WERI-Rb-1 (cell line): ENCODE measurements at regions not wholly inside any gene's neighbourhood (a gene's known extent, or its start where the extent isn't known, plus 50 kb on each side); places are given as distances from the start of the nearest gene placed in this dataset.

Experiments used
- DNase-seq: peaks from one replicate; pipeline ENCODE4 v3.0.0-alpha.2; 2020
- H3K27ac ChIP-seq: fragments of 250-450 bp; sonication (Bioruptor Pico); 2 replicates; pipeline ENCODE4 v1.5.1; 2020; ENCODE audit warnings: mild to moderate bottlenecking, moderate library complexity
- H3K27me3 ChIP-seq: fragments of 250-450 bp; sonication (Bioruptor Pico); 2 replicates; pipeline ENCODE4 v1.5.1; 2021; ENCODE audit warnings: mild to moderate bottlenecking, low read depth, moderate library complexity; ENCODE audit not compliant: insufficient read depth, severe bottlenecking
- H3K36me3 ChIP-seq: fragments of 250-450 bp; sonication (Bioruptor Pico); 2 replicates; pipeline ENCODE4 v1.5.1; 2020; ENCODE audit warnings: mild to moderate bottlenecking, moderate library complexity
- H3K4me3 ChIP-seq: 2 replicates; pipeline ENCODE4 v1.5.1; 2011; ENCODE audit warnings: low read depth, mild to moderate bottlenecking, control low read depth, low read length
- H3K9me3 ChIP-seq: fragments of 250-450 bp; sonication (Bioruptor Pico); 2 replicates; pipeline ENCODE4 v1.5.1; 2021; ENCODE audit warnings: mild to moderate bottlenecking, moderate library complexity; ENCODE audit not compliant: severe bottlenecking
- TF ChIP-seq, protein P1 (sequence below): IDR thresholded peaks from 2 replicates; pipeline ENCODE4 v1.5.1; 2011; ENCODE audit warnings: low read depth, mild to moderate bottlenecking, control low read depth, inconsistent platforms, low read length

DNA sequence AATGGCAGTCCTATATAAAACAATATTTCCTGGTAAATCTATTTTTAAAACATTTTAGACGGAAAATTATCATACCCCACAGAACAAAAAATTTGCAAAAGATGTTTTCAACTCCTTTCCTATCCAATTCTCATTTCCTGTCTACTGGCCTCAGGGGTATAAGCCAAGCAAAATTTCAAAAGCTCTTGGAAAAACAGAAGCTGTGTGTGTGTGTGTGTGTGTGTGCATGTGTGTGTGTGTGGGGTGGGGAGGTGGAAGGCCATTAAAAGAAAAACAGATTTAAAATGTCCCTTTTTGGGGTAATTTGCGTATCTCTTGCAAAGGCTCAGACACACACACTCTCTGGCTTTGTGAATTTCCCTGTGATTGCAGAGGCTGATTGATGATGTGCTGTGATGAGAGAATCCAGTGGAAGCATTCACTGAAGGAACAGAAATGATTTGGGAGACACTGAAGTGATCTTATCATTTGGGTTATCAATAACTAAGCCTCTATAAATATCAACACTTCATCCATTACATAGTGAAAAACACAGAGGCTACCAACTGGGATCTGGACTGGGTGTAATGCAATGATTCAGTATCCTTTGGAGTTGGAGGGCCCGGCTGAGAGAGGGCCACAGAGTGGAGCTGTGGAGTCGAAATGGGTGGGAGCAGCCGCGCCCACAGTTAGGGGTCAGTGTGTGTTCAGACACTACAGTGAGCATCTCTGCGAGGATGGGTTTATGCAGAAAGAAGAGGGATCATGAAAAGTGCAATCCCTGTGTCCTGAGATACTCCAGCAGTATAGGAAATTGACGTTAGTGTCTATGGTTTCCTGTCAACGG, 106.8 kb upstream of the PREP start:
- Histone ChIP-seq H3K27me3 (no peaks in the 10 kb centered on the region), H3K36me3 (no peaks in the 10 kb centered on the region), H3K4me3 (no peak overlapping the region), H3K9me3 (no peaks in the 10 kb centered on the region), H3K27ac (no peak overlapping the region)
- DNase-seq: peak; percentile 80
- TF ChIP-seq, protein P1, sequence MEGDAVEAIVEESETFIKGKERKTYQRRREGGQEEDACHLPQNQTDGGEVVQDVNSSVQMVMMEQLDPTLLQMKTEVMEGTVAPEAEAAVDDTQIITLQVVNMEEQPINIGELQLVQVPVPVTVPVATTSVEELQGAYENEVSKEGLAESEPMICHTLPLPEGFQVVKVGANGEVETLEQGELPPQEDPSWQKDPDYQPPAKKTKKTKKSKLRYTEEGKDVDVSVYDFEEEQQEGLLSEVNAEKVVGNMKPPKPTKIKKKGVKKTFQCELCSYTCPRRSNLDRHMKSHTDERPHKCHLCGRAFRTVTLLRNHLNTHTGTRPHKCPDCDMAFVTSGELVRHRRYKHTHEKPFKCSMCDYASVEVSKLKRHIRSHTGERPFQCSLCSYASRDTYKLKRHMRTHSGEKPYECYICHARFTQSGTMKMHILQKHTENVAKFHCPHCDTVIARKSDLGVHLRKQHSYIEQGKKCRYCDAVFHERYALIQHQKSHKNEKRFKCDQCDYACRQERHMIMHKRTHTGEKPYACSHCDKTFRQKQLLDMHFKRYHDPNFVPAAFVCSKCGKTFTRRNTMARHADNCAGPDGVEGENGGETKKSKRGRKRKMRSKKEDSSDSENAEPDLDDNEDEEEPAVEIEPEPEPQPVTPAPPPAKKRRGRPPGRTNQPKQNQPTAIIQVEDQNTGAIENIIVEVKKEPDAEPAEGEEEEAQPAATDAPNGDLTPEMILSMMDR: peak; percentile 69

DNA sequence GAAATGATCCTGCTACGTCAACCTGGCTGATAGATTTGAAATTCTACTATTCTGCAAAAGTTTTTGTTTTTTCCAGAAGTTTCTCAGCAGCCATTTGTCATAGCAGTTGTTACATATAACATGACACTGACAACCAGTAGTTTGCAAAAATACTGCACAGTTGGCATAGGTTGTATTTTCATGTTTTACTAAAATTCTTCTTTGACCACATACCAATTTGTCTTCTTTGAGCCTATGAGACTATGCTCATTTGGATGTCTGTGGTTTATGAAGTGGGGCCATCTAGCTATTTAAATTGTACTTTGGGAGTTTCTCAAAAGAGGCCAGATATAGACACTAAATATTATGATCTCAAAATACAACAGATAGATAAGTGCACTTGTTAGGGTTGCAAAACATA, 104.9 kb upstream of the PREP start:
- Histone ChIP-seq H3K27ac (no peak overlapping the region), H3K27me3 (no peaks in the 10 kb centered on the region), H3K36me3 (no peaks in the 10 kb centered on the region), H3K4me3 (no peak overlapping the region), H3K9me3 (no peaks in the 10 kb centered on the region)
- TF ChIP-seq, protein P1: no peak
- no peak for DNase-seq

DNA sequence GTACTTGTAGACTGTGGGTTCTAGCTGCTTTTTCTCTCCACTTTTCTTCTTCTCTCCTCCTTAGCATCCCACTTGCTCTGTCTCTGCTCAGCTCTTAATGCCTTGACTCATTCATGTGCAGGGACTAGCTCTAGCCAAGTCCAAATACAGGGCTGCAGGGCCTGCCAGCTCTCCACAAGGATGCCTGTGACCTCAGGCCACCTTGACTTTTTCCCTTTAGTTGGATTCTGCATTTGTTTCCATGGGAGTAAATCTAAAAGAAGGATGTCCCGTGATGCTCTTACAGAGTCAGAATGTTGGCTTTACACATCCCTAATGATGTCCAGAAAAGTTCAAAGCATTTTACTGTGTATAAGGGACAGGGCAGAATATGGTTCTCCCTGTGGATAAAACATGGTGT, 101.8 kb upstream of the PREP start:
- Histone ChIP-seq H3K27me3 (no peaks in the 10 kb centered on the region), H3K27ac (no peak overlapping the region), H3K9me3 (no peaks in the 10 kb centered on the region), H3K4me3 (no peak overlapping the region), H3K36me3 (no peaks in the 10 kb centered on the region)
- DNase-seq: no peak
- TF ChIP-seq, protein P1: no peak

DNA sequence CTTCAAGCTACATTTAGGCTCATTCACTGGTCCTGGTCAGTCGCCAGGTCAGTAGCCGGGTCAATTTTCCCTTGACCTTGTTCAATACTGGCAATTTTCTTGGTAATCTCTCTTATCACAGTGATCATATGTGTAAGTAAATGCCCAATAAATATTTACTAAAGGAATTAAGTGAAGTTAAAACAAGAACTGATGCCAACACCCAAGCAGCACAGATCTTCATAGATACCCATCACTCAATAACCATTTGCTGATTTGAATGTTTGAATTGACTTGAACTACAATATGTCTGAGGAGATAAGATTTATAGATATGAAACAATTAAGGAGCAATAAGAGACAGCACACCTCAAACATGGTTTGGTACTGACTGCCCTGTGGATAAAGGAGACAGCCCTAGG, 100.8 kb upstream of the PREP start:
- DNase-seq: no peak
- TF ChIP-seq, protein P1: no peak
- H3K27ac ChIP-seq: no peak overlapping the region

DNA sequence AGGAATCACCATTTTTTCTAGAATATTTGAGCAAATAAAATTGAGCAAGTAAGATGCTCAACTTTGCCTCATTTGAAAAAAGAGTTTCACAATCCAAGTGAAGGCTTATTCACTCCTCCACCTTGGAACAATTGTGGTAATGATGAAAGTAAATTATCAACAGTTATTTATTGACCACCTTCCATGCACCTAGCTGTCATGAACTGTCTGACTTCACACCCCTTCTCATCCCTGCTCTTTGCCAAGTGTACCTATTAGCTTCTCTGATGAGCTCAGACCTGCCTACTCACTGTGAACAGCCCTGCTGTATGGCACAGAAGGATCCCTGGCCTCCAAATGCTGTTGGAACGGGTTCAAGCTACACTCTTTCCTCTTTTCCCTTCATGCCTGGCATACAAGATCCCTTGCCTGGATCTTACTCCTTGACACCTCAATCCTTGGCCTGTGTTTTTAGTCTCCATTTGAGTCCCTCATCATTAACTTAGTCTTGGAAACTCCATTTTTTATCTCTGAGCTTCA, 99.0 kb upstream of the PREP start:
- TF ChIP-seq, protein P1: no peak
- no peak overlapping the region for H3K27ac ChIP-seq
- H3K36me3 ChIP-seq: no peaks in the 10 kb centered on the region
- no peaks in the 10 kb centered on the region for H3K27me3 ChIP-seq
- no peaks in the 10 kb centered on the region for H3K9me3 ChIP-seq
- no peak overlapping the region for H3K4me3 ChIP-seq
- DNase-seq: no peak

More for the DNA sequence above, 100.8 kb upstream of the PREP start:
- no peaks in the 10 kb centered on the region for H3K9me3 ChIP-seq
- H3K36me3 ChIP-seq: no peaks in the 10 kb centered on the region
- H3K27me3 ChIP-seq: no peaks in the 10 kb centered on the region
- no peak overlapping the region for H3K4me3 ChIP-seq
